ENCODE measurements at regions not wholly inside any gene's neighbourhood (a gene's known extent, or its start where the extent isn't known, plus 50 kb on each side); places are given as distances from the start of the nearest gene placed in this dataset.
"Not testable (repeated sequence)": the region's sequence is repeated elsewhere in the genome, so short reads cannot be mapped to it uniquely, and the experiment has no call there.

GRCh38 chr3:71951842-71952241, 166.9 kb upstream of the PROK2 start:
- CTCF ChIA-PET, result interaction anchor here (0.6 to 1.3 kb wide), 3 partner anchors 13 to 260 kb away, joined by 3 read pairs; no protein-coding TSS in a partner anchor
- POLR2A ChIA-PET, result no interaction called here
- peaks cover 2% of the 10 kb centered on the region for H3K27me3 Mint-ChIP-seq
- ATAC-seq (no peak), DNase-seq (no peak)
- no peak overlapping the region for H3K4me3 Mint-ChIP-seq
- peaks cover 15% of the 10 kb centered on the region for H3K4me1 Mint-ChIP-seq
- intact Hi-C loops (cut with DNase I, micrococcal nuclease), result loop anchor here (5.0 to 10.0 kb wide), 3 partner anchors 313 to 870 kb away; no protein-coding TSS in a partner anchor
- no peaks in the 10 kb centered on the region for H3K36me3 Mint-ChIP-seq (ENCODE audit: low read depth)
- H3K9me3 Mint-ChIP-seq (ENCODE audit: low read depth), result no peaks in the 10 kb centered on the region
- H3K27ac Mint-ChIP-seq, result no peak overlapping the region

- H3K36me3 Mint-ChIP-seq (ENCODE audit: low read depth), result no peaks in the 10 kb centered on the region
- no peaks in the 10 kb centered on the region for H3K9me3 Mint-ChIP-seq (ENCODE audit: low read depth)
- ChIA-PET POLR2A (no interaction called here), CTCF (interaction anchor here (1.3 kb wide), 1 partner anchor 13 kb away, joined by 3 read pairs; no protein-coding TSS in a partner anchor)
- intact Hi-C loops (cut with DNase I, micrococcal nuclease), result loop anchor here (5.0 to 10.0 kb wide), 3 partner anchors 313 to 871 kb away; no protein-coding TSS in a partner anchor
- H3K27me3 Mint-ChIP-seq, result peaks cover 2% of the 10 kb centered on the region
- DNase-seq, result no peak
- no peak overlapping the region for H3K4me3 Mint-ChIP-seq
- no peak overlapping the region for H3K27ac Mint-ChIP-seq
- H3K4me1 Mint-ChIP-seq, result peaks cover 13% of the 10 kb centered on the region
- no peak for ATAC-seq
These were observed 166.4 kb upstream of the PROK2 start for GRCh38 chr3:71951361-71951760.

GRCh38 chr3:71949442-71949841, 164.5 kb upstream of the PROK2 start:
- no peak for DNase-seq
- Mint-ChIP-seq H3K36me3 (ENCODE audit: low read depth) (no peaks in the 10 kb centered on the region), H3K9me3 (ENCODE audit: low read depth) (no peaks in the 10 kb centered on the region), H3K4me3 (no peak overlapping the region), H3K4me1 (no peaks in the 10 kb centered on the region), H3K27ac (no peak overlapping the region), H3K27me3 (peaks cover 2% of the 10 kb centered on the region)
- intact Hi-C loops (cut with DNase I, micrococcal nuclease), result no loop called here
- no peak for ATAC-seq
- ChIA-PET POLR2A (no interaction called here), CTCF (no interaction called here)

GRCh38 chr3:71944482-71945065, 159.6 kb upstream of the PROK2 start:
- no peak for DNase-seq
- POLR2A ChIA-PET, result no interaction called here
- no peak for ATAC-seq
- Mint-ChIP-seq H3K4me1 (no peaks in the 10 kb centered on the region), H3K9me3 (ENCODE audit: low read depth) (no peaks in the 10 kb centered on the region), H3K4me3 (no peak overlapping the region), H3K36me3 (ENCODE audit: low read depth) (no peaks in the 10 kb centered on the region), H3K27ac (no peak overlapping the region), H3K27me3 (peaks cover 2% of the 10 kb centered on the region)
- intact Hi-C loops (cut with DNase I, micrococcal nuclease), result no loop called here
- CTCF ChIA-PET, result interaction anchor here (0.7 kb wide), 1 partner anchor 14 kb away, joined by 5 read pairs; no protein-coding TSS in a partner anchor

DNA sequence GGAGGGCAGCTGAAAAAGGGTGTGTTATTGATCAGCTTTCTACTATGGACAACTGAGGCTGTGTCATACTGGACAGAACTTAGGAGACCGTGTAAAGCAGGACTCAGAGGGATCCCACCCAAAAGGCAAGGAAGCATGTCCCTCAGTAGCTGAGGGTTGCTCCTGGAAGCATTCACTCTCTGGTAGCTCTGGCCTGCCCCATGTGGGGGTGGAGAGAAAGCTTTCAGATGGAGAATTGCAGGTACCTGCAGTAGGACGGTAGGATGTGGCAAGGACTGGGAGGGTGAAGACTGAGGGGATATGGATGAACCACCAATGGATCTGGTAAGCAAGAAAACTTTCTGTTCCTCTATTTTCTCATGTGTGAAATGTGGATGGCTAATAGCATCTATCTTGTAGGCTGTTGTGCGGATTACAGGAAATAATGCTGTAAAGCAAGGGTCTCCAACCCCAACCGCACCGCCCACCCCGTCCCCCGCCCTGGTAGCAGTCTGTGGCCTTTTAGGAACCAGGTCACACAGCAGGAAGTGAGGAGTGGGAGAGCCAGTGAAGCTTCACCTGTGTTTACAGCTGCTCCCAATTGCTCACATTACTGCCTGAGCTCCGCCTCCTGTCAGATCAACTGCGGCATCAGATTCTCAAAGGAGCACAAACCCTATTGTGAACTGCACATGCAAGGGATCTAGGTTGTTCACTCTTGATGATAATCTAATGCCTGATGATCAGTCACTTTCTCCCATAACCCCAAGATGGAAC, 157.7 kb upstream of the PROK2 start:
- ATAC-seq, result no peak
- Mint-ChIP-seq H3K27me3 (peaks cover 2% of the 10 kb centered on the region), H3K27ac (no peak overlapping the region), H3K9me3 (ENCODE audit: low read depth) (no peaks in the 10 kb centered on the region), H3K4me1 (no peaks in the 10 kb centered on the region), H3K4me3 (no peak overlapping the region), H3K36me3 (ENCODE audit: low read depth) (no peaks in the 10 kb centered on the region)
- ChIA-PET CTCF (interaction anchor here (1.1 to 1.3 kb wide), 2 partner anchors 12 to 879 kb away, joined by 3 to 4 read pairs; no protein-coding TSS in a partner anchor), POLR2A (no interaction called here)
- intact Hi-C loops (cut with DNase I, micrococcal nuclease), result no loop called here
- no peak for DNase-seq

- no peak overlapping the region for H3K27ac Mint-ChIP-seq
- CTCF ChIA-PET, result no interaction called here
- H3K27me3 Mint-ChIP-seq, result peaks cover 3% of the 10 kb centered on the region
- no peaks in the 10 kb centered on the region for H3K9me3 Mint-ChIP-seq (ENCODE audit: low read depth)
- no peak overlapping the region for H3K4me3 Mint-ChIP-seq
- H3K36me3 Mint-ChIP-seq (ENCODE audit: low read depth), result no peaks in the 10 kb centered on the region
- intact Hi-C loops (cut with DNase I, micrococcal nuclease), result no loop called here
- ATAC-seq, result no peak
- no peaks in the 10 kb centered on the region for H3K4me1 Mint-ChIP-seq
- DNase-seq, result no peak
- POLR2A ChIA-PET, result no interaction called here
These were observed 155.5 kb upstream of the PROK2 start for GRCh38 chr3:71940486-71940885.

- H3K4me1 Mint-ChIP-seq; H3K36me3 Mint-ChIP-seq (ENCODE audit: low read depth); H3K27ac Mint-ChIP-seq; intact Hi-C loops (cut with DNase I, micrococcal nuclease); H3K9me3 Mint-ChIP-seq (ENCODE audit: low read depth); H3K27me3 Mint-ChIP-seq; H3K4me3 Mint-ChIP-seq; POLR2A ChIA-PET: not testable (repeated sequence)
- ATAC-seq (peak; percentile 80), DNase-seq (peak; percentile 20)
- CTCF ChIA-PET, result interaction anchor here (0.9 kb wide), 1 partner anchor 13 kb away, joined by 3 read pairs; no protein-coding TSS in a partner anchor
These were observed 153.1 kb upstream of the PROK2 start for GRCh38 chr3:71938081-71938480.

DNA sequence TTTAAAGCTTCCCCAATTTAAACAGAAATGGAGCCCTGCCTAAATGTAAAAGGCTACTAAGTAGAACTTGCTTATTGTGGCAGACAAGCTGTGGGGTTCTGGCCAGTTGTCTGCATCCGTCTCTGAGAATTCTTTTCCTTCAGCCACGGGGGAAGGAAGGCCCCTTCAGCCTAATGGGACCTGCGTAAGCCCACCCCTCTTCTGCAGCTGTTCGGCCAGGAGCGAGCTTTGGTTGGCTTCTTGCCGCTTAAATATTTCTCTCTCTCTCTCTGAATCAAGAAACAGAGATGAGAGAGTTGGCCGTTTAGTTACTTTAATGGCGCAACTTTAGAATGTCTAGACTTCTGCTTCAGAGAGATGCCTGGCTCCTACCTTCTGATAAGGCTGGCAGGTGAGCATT, 151.7 kb upstream of the PROK2 start:
- CTCF ChIA-PET, result interaction anchor here (0.6 to 0.7 kb wide), 3 partner anchors 15 to 491 kb away, joined by 3 to 4 read pairs (median 3); no protein-coding TSS in a partner anchor
- POLR2A ChIA-PET, result no interaction called here

GRCh38 chr3:71934520-71935270, 149.7 kb upstream of the PROK2 start:
- H3K27me3 Mint-ChIP-seq, result peaks cover 3% of the 10 kb centered on the region
- H3K4me3 Mint-ChIP-seq, result no peak overlapping the region
- H3K4me1 Mint-ChIP-seq, result no peaks in the 10 kb centered on the region
- ATAC-seq, result no peak
- no peak overlapping the region for H3K27ac Mint-ChIP-seq
- no peaks in the 10 kb centered on the region for H3K36me3 Mint-ChIP-seq (ENCODE audit: low read depth)
- intact Hi-C loops (cut with DNase I, micrococcal nuclease), result no loop called here
- no peak for DNase-seq
- no peaks in the 10 kb centered on the region for H3K9me3 Mint-ChIP-seq (ENCODE audit: low read depth)
- ChIA-PET POLR2A (no interaction called here), CTCF (interaction anchor here (0.5 to 1.2 kb wide), 4 partner anchors 24 to 77 kb away, joined by 3 to 4 read pairs (median 3); no protein-coding TSS in a partner anchor)

More for the DNA sequence above, 151.7 kb upstream of the PROK2 start:
- ATAC-seq (no peak), DNase-seq (no peak)
- no peaks in the 10 kb centered on the region for H3K36me3 Mint-ChIP-seq (ENCODE audit: low read depth)
- H3K27me3 Mint-ChIP-seq, result peaks cover 3% of the 10 kb centered on the region
- intact Hi-C loops (cut with DNase I, micrococcal nuclease), result no loop called here
- no peaks in the 10 kb centered on the region for H3K4me1 Mint-ChIP-seq
- no peak overlapping the region for H3K4me3 Mint-ChIP-seq
- no peaks in the 10 kb centered on the region for H3K9me3 Mint-ChIP-seq (ENCODE audit: low read depth)
- H3K27ac Mint-ChIP-seq, result no peak overlapping the region

DNA sequence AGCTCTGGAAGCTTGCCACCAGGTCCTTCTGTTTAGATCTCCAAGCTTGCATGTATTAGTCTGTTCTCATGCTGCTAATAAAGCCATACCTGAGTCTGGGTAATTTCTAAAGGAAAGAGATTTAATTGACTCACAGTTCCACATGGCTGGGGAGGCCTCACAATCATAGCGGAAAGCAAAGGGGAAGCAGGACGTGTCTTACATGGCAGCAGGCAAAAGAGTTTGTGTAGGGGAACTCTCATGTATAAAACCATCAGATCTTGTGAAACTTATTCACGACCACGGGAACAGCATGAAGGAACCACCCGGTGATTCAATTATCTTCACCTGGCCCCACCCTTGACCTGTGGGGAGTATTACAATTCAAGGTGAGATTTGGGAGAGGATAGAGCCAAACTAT, 147.0 kb upstream of the PROK2 start:
- no peak for ATAC-seq
- intact Hi-C loops (cut with DNase I, micrococcal nuclease), result no loop called here
- Mint-ChIP-seq H3K36me3 (ENCODE audit: low read depth) (no peaks in the 10 kb centered on the region), H3K27ac (no peak overlapping the region), H3K9me3 (ENCODE audit: low read depth) (no peaks in the 10 kb centered on the region), H3K27me3 (peaks cover 3% of the 10 kb centered on the region), H3K4me3 (no peak overlapping the region), H3K4me1 (no peaks in the 10 kb centered on the region)
- POLR2A ChIA-PET, result interaction anchor here (0.6 kb wide), 1 partner anchor 149 kb away, joined by 4 read pairs; no protein-coding TSS in a partner anchor
- DNase-seq, result no peak
- CTCF ChIA-PET, result interaction anchor here (1.0 to 1.3 kb wide), 3 partner anchors 27 to 409 kb away, joined by 3 read pairs; no protein-coding TSS in a partner anchor
